Hematopoietic multipotent progenitor cell treated with erythropoietin and hydrocortisone succinate and interleukin-3 and kit ligand, for 17 days (in vitro differentiated cells): ENCODE measurements at regions not wholly inside any gene's neighbourhood (a gene's known extent, or its start where the extent isn't known, plus 50 kb on each side); places are given as distances from the start of the nearest gene placed in this dataset.
"Not testable (repeated sequence)": the region's sequence is repeated elsewhere in the genome, so short reads cannot be mapped to it uniquely, and the experiment has no call there.

ENCODE experiments used
- DNase-seq: peaks from one replicate; pipeline ENCODE4 v3.0.0-alpha.2; 2015; ENCODE audit warnings: low spot score

GRCh38 chr20:12201289-12201991 is 283.7 kb downstream of the BTBD3 start:
- DNase-seq: no peak

GRCh38 chr20:12203399-12203798 is 285.7 kb downstream of the BTBD3 start:
- no peak for DNase-seq

- no peak for DNase-seq
These were observed 286.3 kb downstream of the BTBD3 start for GRCh38 chr20:12203981-12204380.

- DNase-seq: no peak
These were observed 290.2 kb downstream of the BTBD3 start for GRCh38 chr20:12207875-12208274.

- DNase-seq: no peak
These were observed 292.9 kb downstream of the BTBD3 start for GRCh38 chr20:12210591-12210990.

GRCh38 chr20:12211361-12211760 is 293.7 kb downstream of the BTBD3 start:
- DNase-seq: no peak

GRCh38 chr20:12217382-12217781 is 299.7 kb downstream of the BTBD3 start:
- DNase-seq: no peak

- DNase-seq: no peak
These were observed 302.1 kb downstream of the BTBD3 start for GRCh38 chr20:12219798-12220197.

GRCh38 chr20:12223057-12223456 is 305.4 kb downstream of the BTBD3 start:
- DNase-seq: no peak

- no peak for DNase-seq
These were observed 308.2 kb downstream of the BTBD3 start for GRCh38 chr20:12225898-12226297.

- no peak for DNase-seq
These were observed 312.2 kb downstream of the BTBD3 start for GRCh38 chr20:12229891-12230290.

- no peak for DNase-seq
These were observed 320.1 kb downstream of the BTBD3 start for GRCh38 chr20:12237772-12238171.

- DNase-seq: no peak
These were observed 323.4 kb downstream of the BTBD3 start for GRCh38 chr20:12241065-12241464.

- no peak for DNase-seq
These were observed 325.6 kb downstream of the BTBD3 start for GRCh38 chr20:12243327-12243726.

GRCh38 chr20:12248481-12248880 is 330.8 kb downstream of the BTBD3 start:
- DNase-seq: no peak

- DNase-seq: not testable (repeated sequence)
These were observed 333.0 kb downstream of the BTBD3 start for GRCh38 chr20:12250661-12251060.

GRCh38 chr20:12252793-12253192 is 335.1 kb downstream of the BTBD3 start:
- DNase-seq: no peak

- DNase-seq: no peak
These were observed 337.8 kb downstream of the BTBD3 start for GRCh38 chr20:12255461-12255970.

GRCh38 chr20:12256806-12257205 is 339.1 kb downstream of the BTBD3 start:
- DNase-seq: no peak

- DNase-seq: no peak
These were observed 345.1 kb downstream of the BTBD3 start for GRCh38 chr20:12262747-12263146.

GRCh38 chr20:12264711-12265110 is 347.0 kb downstream of the BTBD3 start:
- DNase-seq: no peak

GRCh38 chr20:12265662-12266061 is 348.0 kb downstream of the BTBD3 start:
- DNase-seq: no peak

- DNase-seq: no peak
These were observed 351.9 kb downstream of the BTBD3 start for GRCh38 chr20:12269579-12269978.

GRCh38 chr20:12270863-12271262 is 353.2 kb downstream of the BTBD3 start:
- DNase-seq: no peak
